Lung microvascular endothelial cell (primary cell): ENCODE measurements at regions not wholly inside any gene's neighbourhood (a gene's known extent, or its start where the extent isn't known, plus 50 kb on each side); places are given as distances from the start of the nearest gene placed in this dataset.
"Not testable (repeated sequence)": the region's sequence is repeated elsewhere in the genome, so short reads cannot be mapped to it uniquely, and the experiment has no call there.

Experiments
- DNase-seq, 2 donors: peaks; one replicate each; pipeline versions ENCODE4 v3.0.0 to v3.0.0-alpha.2; 2010; ENCODE audit warnings: low read depth in 2 of 2

- DNase-seq = not testable (repeated sequence)
Measured at GRCh38 chr3:197459571-197459970, 96.2 kb downstream of the BDH1 start.

- DNase-seq = no peak
Measured at GRCh38 chr3:197458906-197459470, 96.8 kb downstream of the BDH1 start.

- DNase-seq = peak in 1 of 2 donors; percentile 56
Measured at GRCh38 chr3:197458179-197458707, 97.5 kb downstream of the BDH1 start.

GRCh38 chr3:197456261-197457091, 99.3 kb downstream of the BDH1 start:
- DNase-seq = peak; percentile 62 to 85

DNA sequence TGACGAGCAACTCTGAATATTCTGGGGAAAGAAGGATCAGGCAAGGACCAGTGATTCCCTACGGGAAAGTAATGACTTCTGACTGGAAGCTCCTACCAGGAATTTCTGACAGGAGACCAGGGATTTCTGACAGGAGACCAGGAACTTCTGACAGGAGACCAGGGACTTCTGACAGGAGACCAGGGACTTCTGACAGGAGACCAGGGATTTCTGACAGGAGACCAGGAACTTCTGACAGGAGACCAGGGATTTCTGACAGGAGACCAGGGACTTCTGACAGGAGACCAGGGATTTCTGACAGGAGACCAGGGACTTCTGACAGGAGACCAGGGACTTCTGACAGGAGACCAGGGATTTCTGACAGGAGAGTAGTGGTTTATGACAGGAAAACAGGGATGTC, 100.9 kb downstream of the BDH1 start:
- not testable (repeated sequence) for DNase-seq

DNA sequence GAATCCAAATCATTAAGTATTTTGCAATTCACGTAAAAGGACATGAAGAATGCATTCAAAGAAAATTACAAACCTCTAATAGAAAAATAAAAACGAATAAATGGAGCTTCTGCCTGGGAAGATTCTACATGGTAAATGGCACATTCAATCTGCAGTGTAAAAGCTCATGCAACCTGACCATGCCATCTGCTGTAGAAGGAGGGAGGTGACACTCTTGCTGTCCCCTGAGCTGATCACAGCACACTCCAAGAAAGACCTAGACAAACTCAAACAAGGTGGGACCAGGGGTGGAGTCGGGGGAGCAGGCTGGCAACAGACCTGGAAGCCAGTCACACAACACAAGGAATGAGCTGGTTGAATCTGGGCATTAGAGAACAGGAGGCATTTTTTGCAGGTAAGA, 101.8 kb downstream of the BDH1 start:
- peak; percentile 31 to 51 for DNase-seq

DNA sequence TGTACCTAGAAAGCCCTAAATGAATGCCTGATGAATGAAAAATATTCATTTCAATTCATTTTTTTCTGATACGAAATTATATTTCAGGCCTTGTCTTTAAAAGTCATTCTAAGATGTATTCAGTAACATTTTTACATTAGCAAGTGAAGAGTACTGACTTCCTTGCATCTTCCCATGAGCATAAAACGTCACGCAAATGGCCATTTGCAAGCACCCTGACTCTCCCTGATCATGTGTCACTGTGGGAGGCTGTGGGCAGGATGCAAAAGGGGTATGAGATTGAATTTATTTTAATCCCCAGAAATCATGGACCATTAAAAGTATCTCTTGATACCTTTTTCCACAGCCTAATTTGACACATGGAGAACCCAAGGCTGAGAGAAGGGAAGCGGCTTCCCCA, 105.0 kb downstream of the BDH1 start:
- DNase-seq = no peak

- DNase-seq = no peak
Measured at GRCh38 chr3:197450308-197450707, 105.5 kb downstream of the BDH1 start.

DNA sequence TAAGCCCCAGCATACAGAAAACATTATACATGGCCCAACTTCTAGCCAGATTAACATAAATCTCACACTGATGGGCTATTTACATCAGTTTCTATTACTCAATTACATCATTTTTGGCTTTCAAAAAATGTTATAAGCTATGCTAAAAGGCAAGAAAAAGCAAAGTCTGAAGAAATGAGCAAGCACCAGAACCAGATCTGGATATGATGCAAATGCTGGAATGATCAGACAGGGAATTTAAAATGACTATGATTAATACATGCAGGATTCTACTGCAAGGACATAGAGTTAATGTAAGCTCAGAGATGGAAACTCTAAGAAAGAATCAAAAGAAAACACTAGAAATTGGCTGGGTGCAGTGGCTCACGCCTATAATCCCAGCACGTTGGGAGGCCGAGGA, 106.6 kb downstream of the BDH1 start:
- not testable (repeated sequence) for DNase-seq

- DNase-seq = not testable (repeated sequence)
Measured at GRCh38 chr3:197447781-197448180, 108.0 kb downstream of the BDH1 start.

DNA sequence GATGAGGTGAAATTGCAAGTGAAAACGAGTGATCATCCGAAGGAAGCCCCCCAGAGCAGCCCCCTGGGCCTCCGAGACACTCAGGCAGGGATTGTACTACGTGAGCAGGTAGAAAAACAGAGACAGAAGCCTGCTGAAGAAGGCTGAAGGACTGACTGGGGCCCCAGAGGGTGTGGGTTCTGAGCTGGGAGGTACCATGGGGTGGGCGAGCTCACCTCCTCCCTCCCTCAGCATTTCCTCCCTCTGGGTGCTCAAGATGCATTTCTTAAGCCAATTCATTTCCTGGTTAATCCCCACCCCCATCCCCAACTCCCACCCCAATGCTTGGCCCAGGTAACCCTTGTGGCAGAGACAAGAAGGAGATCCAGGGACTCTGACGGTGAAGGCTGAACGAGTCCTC, 108.7 kb downstream of the BDH1 start:
- no peak for DNase-seq

DNA sequence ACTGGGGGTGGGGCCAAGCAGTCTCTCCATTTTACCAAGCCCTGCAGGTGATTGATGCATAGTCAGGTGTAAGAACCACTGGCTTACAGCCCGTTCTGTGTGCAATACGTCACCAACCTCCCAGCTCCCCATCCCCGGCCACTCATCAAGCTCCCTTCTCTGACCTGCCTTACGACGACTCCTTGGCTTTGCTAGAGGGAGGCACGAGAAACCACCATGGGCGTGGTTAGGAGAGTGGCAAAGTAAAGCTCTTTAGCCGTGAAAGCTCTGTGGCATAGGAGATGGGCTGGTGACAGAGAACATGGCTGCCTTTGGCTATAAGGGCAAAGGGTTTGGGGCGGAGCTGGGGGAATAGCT, 109.1 kb downstream of the BDH1 start:
- DNase-seq = no peak

DNA sequence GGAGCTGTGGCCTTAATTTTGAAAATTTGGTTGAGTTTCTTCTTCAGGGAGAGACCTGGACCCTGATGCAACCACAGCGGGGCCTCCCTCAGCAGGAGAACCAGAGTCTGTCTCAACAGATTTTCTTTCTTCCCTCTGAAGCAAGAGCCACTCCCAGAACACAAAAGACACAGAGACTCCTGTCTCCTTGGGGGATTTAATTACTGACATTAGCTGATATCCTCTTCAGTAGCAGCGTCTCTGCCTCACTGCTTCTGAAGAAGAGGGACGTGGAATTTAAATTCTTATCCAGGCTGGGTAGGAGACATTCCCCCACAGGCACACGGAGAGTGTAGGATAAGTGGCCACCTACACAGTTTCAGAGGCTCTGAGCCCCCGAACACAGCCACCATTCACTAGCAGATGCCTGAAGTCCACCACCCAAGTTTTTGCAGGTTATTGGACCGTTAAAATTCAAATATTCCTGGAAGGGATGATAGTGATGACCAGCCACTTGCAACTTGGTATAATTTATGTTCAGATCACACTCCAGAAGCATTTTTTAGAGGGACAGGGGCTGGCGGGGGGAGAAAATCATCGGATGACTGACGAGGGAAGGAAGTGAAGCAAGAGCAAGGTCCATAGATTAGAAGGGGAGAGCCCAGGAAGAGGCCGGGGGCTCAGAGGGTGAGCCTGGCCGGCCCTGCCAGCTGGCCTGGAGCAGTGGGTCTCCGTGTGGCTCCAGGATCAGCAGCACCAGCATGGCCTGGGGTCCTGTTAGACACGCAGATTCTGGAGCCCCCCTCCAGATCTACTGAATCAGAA, 109.7 kb downstream of the BDH1 start:
- DNase-seq = no peak

GRCh38 chr3:197444793-197445379, 110.9 kb downstream of the BDH1 start:
- no peak for DNase-seq

DNA sequence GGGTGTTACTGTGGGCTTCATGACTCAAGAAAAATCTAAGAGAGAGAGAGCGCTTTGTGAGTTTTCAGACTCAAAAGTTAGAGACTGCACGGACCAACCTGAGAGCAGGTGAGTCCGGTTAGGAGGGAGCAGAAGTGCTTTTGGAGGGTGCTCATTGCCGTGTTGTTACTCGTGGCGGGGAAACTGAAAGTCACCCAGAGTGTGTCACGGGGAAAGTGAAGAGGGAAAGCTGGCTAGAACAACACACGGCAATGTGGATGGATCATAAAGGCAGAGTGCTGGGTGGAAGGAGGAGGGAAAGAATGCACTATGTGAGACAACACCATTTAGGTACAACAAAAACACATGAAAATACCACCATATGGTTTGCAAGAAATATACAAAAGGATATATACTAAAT, 112.3 kb downstream of the BDH1 start:
- DNase-seq = no peak

DNA sequence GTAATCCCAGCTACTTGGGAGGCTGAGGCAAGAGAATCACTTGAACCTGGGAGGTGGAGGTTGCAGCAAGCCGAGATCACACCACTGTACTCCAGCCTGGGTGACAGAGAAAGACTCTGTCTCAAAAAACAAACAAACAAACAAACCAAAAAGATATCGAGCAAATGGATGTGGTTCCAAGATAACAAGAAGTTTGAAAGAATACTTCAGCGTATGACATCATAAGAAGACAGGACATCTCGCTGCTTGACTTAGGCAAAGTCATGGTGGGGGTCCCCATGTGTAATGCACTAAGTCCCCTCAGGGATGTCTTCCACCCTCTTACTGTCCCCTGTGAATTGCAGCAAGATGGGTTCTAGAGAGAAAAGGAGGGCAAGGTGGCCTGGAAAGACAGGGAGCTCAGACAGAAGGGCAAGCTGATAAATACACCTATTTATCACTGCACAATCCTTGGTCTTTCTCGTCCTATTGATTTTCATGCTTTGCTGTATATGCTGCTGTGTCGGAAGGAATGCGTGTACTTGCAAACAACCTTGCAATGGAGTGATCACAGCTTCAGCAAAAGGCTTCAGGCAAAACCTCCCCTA, 115.0 kb downstream of the BDH1 start:
- no peak for DNase-seq

DNA sequence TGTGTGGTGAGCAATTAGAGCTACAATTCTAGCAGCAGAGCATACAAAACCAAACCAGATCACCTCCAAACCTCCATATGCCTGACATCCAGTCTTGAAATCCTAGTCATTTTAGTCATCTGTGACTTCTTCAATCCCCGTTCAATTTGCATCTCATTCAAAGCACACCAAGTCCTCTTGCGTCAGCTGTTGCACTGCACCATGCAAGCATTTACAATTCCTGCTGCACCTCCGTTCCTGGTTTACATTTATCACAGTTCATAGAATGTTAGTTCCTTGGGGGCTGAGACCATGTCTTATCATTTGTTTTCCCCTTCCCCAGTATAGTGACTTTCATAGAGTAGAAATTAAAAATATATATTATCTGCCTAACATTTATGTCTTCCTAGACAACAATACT, 116.9 kb downstream of the BDH1 start:
- no peak for DNase-seq

GRCh38 chr3:197435426-197435825, 120.3 kb downstream of the BDH1 start:
- no peak for DNase-seq

DNA sequence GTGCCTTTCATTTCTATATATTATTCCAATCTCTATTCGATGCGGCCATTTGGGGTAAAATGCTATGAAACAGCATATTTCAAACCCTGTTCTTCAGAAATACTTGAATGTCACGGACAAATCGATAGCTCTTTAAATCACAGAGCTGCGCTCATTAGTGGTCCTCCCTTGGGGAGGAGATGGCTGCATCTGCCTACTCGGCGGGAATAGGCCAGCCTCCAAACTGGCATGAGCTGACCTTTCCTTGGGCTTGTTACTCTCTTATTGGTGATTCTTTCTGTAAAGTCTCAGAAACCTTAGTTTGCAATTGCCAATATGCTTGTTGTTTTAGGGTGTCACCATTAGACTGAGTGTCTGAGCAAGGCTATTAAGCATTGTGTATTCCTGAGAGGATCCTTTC, 120.9 kb downstream of the BDH1 start:
- no peak for DNase-seq

- DNase-seq = no peak
Measured at GRCh38 chr3:197432384-197433127, 123.2 kb downstream of the BDH1 start.
